ENCODE measurements at regions not wholly inside any gene's neighbourhood (a gene's known extent, or its start where the extent isn't known, plus 50 kb on each side); places are given as distances from the start of the nearest gene placed in this dataset.

- peak; percentile 93 for TF ChIP-seq CTCF (IDR thresholded peaks at IDR 0.05; ENCODE audit: unreplicated experiment)
- Mint-ChIP-seq H3K36me3 (no peaks in the 10 kb centered on the region), H3K4me1 (peaks cover 20% of the 10 kb centered on the region), H3K9me3 (no peaks in the 10 kb centered on the region), H3K27me3 (ENCODE audit: low read depth) (peaks cover 60% of the 10 kb centered on the region), H3K4me3 (peak overlapping the region; percentile 86), H3K27ac (no peak overlapping the region)
- peak; percentile 35 to 79 for DNase-seq (ENCODE audit: low spot score in 2 of 2, unreplicated experiment in 2 of 2)
Measured at GRCh38 chr1:98053471-98054366, 132.9 kb upstream of the DPYD start.

GRCh38 chr1:98051065-98051675 is 130.3 kb upstream of the DPYD start:
- DNase-seq (ENCODE audit: low spot score in 2 of 2, unreplicated experiment in 2 of 2): peak in 1 of 2 experiments; percentile 82
- Mint-ChIP-seq H3K27ac (no peak overlapping the region), H3K4me3 (no peak overlapping the region), H3K27me3 (ENCODE audit: low read depth) (peaks cover 74% of the 10 kb centered on the region), H3K4me1 (peaks cover 28% of the 10 kb centered on the region), H3K36me3 (no peaks in the 10 kb centered on the region), H3K9me3 (no peaks in the 10 kb centered on the region)
- TF ChIP-seq CTCF (IDR thresholded peaks at IDR 0.05; ENCODE audit: unreplicated experiment): peak; percentile 88

GRCh38 chr1:98049370-98050135 is 128.7 kb upstream of the DPYD start:
- no peak for TF ChIP-seq CTCF (IDR thresholded peaks at IDR 0.05; ENCODE audit: unreplicated experiment)
- H3K27me3 Mint-ChIP-seq (ENCODE audit: low read depth): peaks cover 82% of the 10 kb centered on the region
- H3K4me1 Mint-ChIP-seq: peaks cover 36% of the 10 kb centered on the region
- DNase-seq (ENCODE audit: low spot score in 2 of 2, unreplicated experiment in 2 of 2): no peak
- H3K9me3 Mint-ChIP-seq: no peaks in the 10 kb centered on the region
- H3K36me3 Mint-ChIP-seq: no peaks in the 10 kb centered on the region
- no peak overlapping the region for H3K27ac Mint-ChIP-seq
- H3K4me3 Mint-ChIP-seq: no peak overlapping the region

- TF ChIP-seq CTCF (IDR thresholded peaks at IDR 0.05; ENCODE audit: unreplicated experiment): no peak
- H3K4me3 Mint-ChIP-seq: peak overlapping the region; percentile 24
- H3K27ac Mint-ChIP-seq: no peak overlapping the region
- peaks cover 87% of the 10 kb centered on the region for H3K27me3 Mint-ChIP-seq (ENCODE audit: low read depth)
- peaks cover 34% of the 10 kb centered on the region for H3K4me1 Mint-ChIP-seq
- DNase-seq (ENCODE audit: low spot score in 2 of 2, unreplicated experiment in 2 of 2): no peak
- no peaks in the 10 kb centered on the region for H3K36me3 Mint-ChIP-seq
- no peaks in the 10 kb centered on the region for H3K9me3 Mint-ChIP-seq
Measured at GRCh38 chr1:98048751-98049325, 128.0 kb upstream of the DPYD start.

GRCh38 chr1:98048244-98048643 is 127.4 kb upstream of the DPYD start:
- Mint-ChIP-seq H3K27me3 (ENCODE audit: low read depth) (peaks cover 90% of the 10 kb centered on the region), H3K4me3 (peak overlapping the region; percentile 24), H3K36me3 (no peaks in the 10 kb centered on the region)

More at GRCh38 chr1:98048244-98048643, 127.4 kb upstream of the DPYD start:
- Mint-ChIP-seq H3K9me3 (no peaks in the 10 kb centered on the region), H3K27ac (no peak overlapping the region), H3K4me1 (peaks cover 31% of the 10 kb centered on the region)
- DNase-seq (ENCODE audit: low spot score in 2 of 2, unreplicated experiment in 2 of 2): peak; percentile 63 to 90
- no peak for TF ChIP-seq CTCF (IDR thresholded peaks at IDR 0.05; ENCODE audit: unreplicated experiment)

Data from mesothelial cell of epicardium (in vitro differentiated cells).